Duodenal mucosa (tissue), 2 donors: ENCODE measurements at regions not wholly inside any gene's neighbourhood (a gene's known extent, or its start where the extent isn't known, plus 50 kb on each side); places are given as distances from the start of the nearest gene placed in this dataset.

Experiments used
- H3K27ac ChIP-seq: one replicate; pipeline ENCODE4 v1.7.0; 2013; ENCODE audit warnings: low read depth, low read length
- H3K27me3 ChIP-seq, 2 donors: one replicate each; pipeline ENCODE4 v1.7.0; 2013; ENCODE audit warnings: low read length in 2 of 2, control low read depth in 1 of 2; ENCODE audit not compliant: insufficient read depth in 2 of 2, control insufficient read depth in 1 of 2
- H3K36me3 ChIP-seq, 2 donors: one replicate each; pipeline ENCODE4 v1.7.0; 2013; ENCODE audit warnings: low read length in 2 of 2, control low read depth in 1 of 2; ENCODE audit not compliant: insufficient read depth in 2 of 2, control insufficient read depth in 1 of 2
- H3K4me1 ChIP-seq, 2 donors: one replicate each; pipeline ENCODE4 v1.7.0; 2013; ENCODE audit warnings: low read length in 2 of 2, control low read depth in 1 of 2; ENCODE audit not compliant: insufficient read depth in 2 of 2, control insufficient read depth in 1 of 2
- H3K4me3 ChIP-seq, 2 donors: one replicate each; pipeline ENCODE4 v1.7.0; 2013; ENCODE audit warnings: low read length in 2 of 2, low read depth in 1 of 2
- H3K9ac ChIP-seq, 2 donors: one replicate each; pipeline ENCODE4 v1.7.0; 2013; ENCODE audit warnings: low read length in 2 of 2, low read depth in 1 of 2
- H3K9me3 ChIP-seq, 2 donors: one replicate each; pipeline ENCODE4 v1.7.0; 2013; ENCODE audit warnings: low read length in 2 of 2, control low read depth in 1 of 2; ENCODE audit not compliant: control insufficient read depth in 1 of 2

GRCh38 chr1:222229672-222230312 is 318.1 kb downstream of the HHIPL2 start:
- Histone ChIP-seq H3K27me3 (no peaks in the 10 kb centered on the region), H3K36me3 (no peaks in the 10 kb centered on the region), H3K9ac (no peak overlapping the region), H3K27ac (no peak overlapping the region), H3K9me3 (no peaks in the 10 kb centered on the region), H3K4me1 (no peaks in the 10 kb centered on the region), H3K4me3 (no peak overlapping the region)

GRCh38 chr1:222225316-222225691 is 322.6 kb downstream of the HHIPL2 start:
- Histone ChIP-seq H3K9me3 (no peaks in the 10 kb centered on the region), H3K9ac (no peak overlapping the region), H3K27me3 (no peaks in the 10 kb centered on the region), H3K4me3 (no peak overlapping the region), H3K27ac (no peak overlapping the region), H3K36me3 (no peaks in the 10 kb centered on the region), H3K4me1 (no peaks in the 10 kb centered on the region)

GRCh38 chr1:222224636-222225315 is 323.1 kb downstream of the HHIPL2 start:
- no peaks in the 10 kb centered on the region for H3K4me1 ChIP-seq

GRCh38 chr1:222224156-222224555 is 323.7 kb downstream of the HHIPL2 start:
- H3K4me1 ChIP-seq: no peaks in the 10 kb centered on the region
- no peaks in the 10 kb centered on the region for H3K36me3 ChIP-seq
- no peak overlapping the region for H3K4me3 ChIP-seq
- H3K9me3 ChIP-seq: no peaks in the 10 kb centered on the region
- no peaks in the 10 kb centered on the region for H3K27me3 ChIP-seq
- no peak overlapping the region for H3K27ac ChIP-seq
- H3K9ac ChIP-seq: no peak overlapping the region

More at GRCh38 chr1:222224636-222225315, 323.1 kb downstream of the HHIPL2 start:
- Histone ChIP-seq H3K9me3 (no peaks in the 10 kb centered on the region), H3K36me3 (no peaks in the 10 kb centered on the region), H3K27ac (no peak overlapping the region), H3K4me3 (no peak overlapping the region), H3K9ac (no peak overlapping the region), H3K27me3 (no peaks in the 10 kb centered on the region)

- Histone ChIP-seq H3K27ac (no peak overlapping the region), H3K4me3 (no peak overlapping the region), H3K9me3 (no peaks in the 10 kb centered on the region)
Observed at GRCh38 chr1:222223010-222223409, 324.9 kb downstream of the HHIPL2 start.

GRCh38 chr1:222216255-222216754 is 331.6 kb downstream of the HHIPL2 start:
- Histone ChIP-seq H3K27ac (no peak overlapping the region), H3K4me1 (no peaks in the 10 kb centered on the region), H3K9me3 (no peaks in the 10 kb centered on the region), H3K36me3 (no peaks in the 10 kb centered on the region), H3K27me3 (no peaks in the 10 kb centered on the region), H3K9ac (no peak overlapping the region), H3K4me3 (no peak overlapping the region)

More at GRCh38 chr1:222223010-222223409, 324.9 kb downstream of the HHIPL2 start:
- no peaks in the 10 kb centered on the region for H3K4me1 ChIP-seq
- H3K36me3 ChIP-seq: no peaks in the 10 kb centered on the region
- no peak overlapping the region for H3K9ac ChIP-seq
- H3K27me3 ChIP-seq: no peaks in the 10 kb centered on the region

GRCh38 chr1:222210776-222211175 is 337.1 kb downstream of the HHIPL2 start:
- Histone ChIP-seq H3K9me3 (no peaks in the 10 kb centered on the region), H3K4me3 (no peak overlapping the region), H3K27me3 (no peaks in the 10 kb centered on the region), H3K9ac (no peak overlapping the region), H3K27ac (no peak overlapping the region), H3K36me3 (no peaks in the 10 kb centered on the region), H3K4me1 (no peaks in the 10 kb centered on the region)

- H3K9ac ChIP-seq: no peak overlapping the region
- no peaks in the 10 kb centered on the region for H3K4me1 ChIP-seq
- H3K9me3 ChIP-seq: no peaks in the 10 kb centered on the region
- H3K4me3 ChIP-seq: no peak overlapping the region
- H3K27ac ChIP-seq: no peak overlapping the region
- H3K36me3 ChIP-seq: no peaks in the 10 kb centered on the region
- H3K27me3 ChIP-seq: no peaks in the 10 kb centered on the region
Observed at GRCh38 chr1:222204475-222204874, 343.4 kb downstream of the HHIPL2 start.

GRCh38 chr1:222202831-222203230 is 345.1 kb downstream of the HHIPL2 start:
- Histone ChIP-seq H3K9ac (no peak overlapping the region), H3K27me3 (no peaks in the 10 kb centered on the region)

GRCh38 chr1:222196736-222197135 is 351.2 kb downstream of the HHIPL2 start:
- no peaks in the 10 kb centered on the region for H3K4me1 ChIP-seq
- no peak overlapping the region for H3K4me3 ChIP-seq
- H3K27me3 ChIP-seq: no peaks in the 10 kb centered on the region
- no peaks in the 10 kb centered on the region for H3K36me3 ChIP-seq
- no peaks in the 10 kb centered on the region for H3K9me3 ChIP-seq
- no peak overlapping the region for H3K9ac ChIP-seq
- H3K27ac ChIP-seq: no peak overlapping the region

More at GRCh38 chr1:222202831-222203230, 345.1 kb downstream of the HHIPL2 start:
- Histone ChIP-seq H3K27ac (no peak overlapping the region), H3K9me3 (no peaks in the 10 kb centered on the region), H3K4me3 (no peak overlapping the region), H3K4me1 (no peaks in the 10 kb centered on the region), H3K36me3 (no peaks in the 10 kb centered on the region)
